HL-60 (cell line): ENCODE measurements at regions not wholly inside any gene's neighbourhood (a gene's known extent, or its start where the extent isn't known, plus 50 kb on each side); places are given as distances from the start of the nearest gene placed in this dataset.

ENCODE experiments used
- POLR2AphosphoS5 ChIP-seq: IDR thresholded peaks from 2 replicates; pipeline ENCODE4 v1.6.1; 2012; ENCODE audit warnings: low read depth
- TF ChIP-seq, protein P1 (sequence below): IDR thresholded peaks from one replicate; pipeline ENCODE4 v1.5.1; 2011; ENCODE audit warnings: low read length, control low read depth, inconsistent platforms; ENCODE audit not compliant: insufficient read depth
- TF ChIP-seq, protein P2 (sequence below): IDR thresholded peaks from 2 replicates; pipeline ENCODE4 v1.6.1; 2012; ENCODE audit warnings: low read depth; ENCODE audit not compliant: insufficient replicate concordance

DNA sequence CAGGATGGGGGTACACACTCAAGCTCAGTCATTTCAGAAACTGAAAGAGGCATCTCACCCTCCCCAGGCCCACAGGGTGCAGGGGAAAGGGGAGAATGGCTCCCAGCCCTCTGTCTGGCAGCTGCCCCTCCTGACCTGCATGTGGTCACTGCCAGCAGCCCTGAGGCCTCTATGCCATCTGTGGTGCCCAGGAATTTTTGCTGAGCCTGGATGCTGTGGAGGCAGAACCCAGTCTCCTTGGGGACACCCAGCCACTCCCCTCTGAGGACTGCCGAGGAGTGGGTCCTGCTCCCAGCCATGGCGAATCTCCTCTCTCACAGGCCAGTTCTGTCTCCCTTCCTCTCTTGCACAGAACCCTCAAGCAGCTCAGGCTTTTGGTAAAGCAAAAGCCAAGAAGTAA lies 104.0 kb upstream of the ALDH1B1 start:
- TF ChIP-seq, protein P1, sequence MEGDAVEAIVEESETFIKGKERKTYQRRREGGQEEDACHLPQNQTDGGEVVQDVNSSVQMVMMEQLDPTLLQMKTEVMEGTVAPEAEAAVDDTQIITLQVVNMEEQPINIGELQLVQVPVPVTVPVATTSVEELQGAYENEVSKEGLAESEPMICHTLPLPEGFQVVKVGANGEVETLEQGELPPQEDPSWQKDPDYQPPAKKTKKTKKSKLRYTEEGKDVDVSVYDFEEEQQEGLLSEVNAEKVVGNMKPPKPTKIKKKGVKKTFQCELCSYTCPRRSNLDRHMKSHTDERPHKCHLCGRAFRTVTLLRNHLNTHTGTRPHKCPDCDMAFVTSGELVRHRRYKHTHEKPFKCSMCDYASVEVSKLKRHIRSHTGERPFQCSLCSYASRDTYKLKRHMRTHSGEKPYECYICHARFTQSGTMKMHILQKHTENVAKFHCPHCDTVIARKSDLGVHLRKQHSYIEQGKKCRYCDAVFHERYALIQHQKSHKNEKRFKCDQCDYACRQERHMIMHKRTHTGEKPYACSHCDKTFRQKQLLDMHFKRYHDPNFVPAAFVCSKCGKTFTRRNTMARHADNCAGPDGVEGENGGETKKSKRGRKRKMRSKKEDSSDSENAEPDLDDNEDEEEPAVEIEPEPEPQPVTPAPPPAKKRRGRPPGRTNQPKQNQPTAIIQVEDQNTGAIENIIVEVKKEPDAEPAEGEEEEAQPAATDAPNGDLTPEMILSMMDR = no peak
- no peak for TF ChIP-seq POLR2AphosphoS5
- TF ChIP-seq, protein P2, sequence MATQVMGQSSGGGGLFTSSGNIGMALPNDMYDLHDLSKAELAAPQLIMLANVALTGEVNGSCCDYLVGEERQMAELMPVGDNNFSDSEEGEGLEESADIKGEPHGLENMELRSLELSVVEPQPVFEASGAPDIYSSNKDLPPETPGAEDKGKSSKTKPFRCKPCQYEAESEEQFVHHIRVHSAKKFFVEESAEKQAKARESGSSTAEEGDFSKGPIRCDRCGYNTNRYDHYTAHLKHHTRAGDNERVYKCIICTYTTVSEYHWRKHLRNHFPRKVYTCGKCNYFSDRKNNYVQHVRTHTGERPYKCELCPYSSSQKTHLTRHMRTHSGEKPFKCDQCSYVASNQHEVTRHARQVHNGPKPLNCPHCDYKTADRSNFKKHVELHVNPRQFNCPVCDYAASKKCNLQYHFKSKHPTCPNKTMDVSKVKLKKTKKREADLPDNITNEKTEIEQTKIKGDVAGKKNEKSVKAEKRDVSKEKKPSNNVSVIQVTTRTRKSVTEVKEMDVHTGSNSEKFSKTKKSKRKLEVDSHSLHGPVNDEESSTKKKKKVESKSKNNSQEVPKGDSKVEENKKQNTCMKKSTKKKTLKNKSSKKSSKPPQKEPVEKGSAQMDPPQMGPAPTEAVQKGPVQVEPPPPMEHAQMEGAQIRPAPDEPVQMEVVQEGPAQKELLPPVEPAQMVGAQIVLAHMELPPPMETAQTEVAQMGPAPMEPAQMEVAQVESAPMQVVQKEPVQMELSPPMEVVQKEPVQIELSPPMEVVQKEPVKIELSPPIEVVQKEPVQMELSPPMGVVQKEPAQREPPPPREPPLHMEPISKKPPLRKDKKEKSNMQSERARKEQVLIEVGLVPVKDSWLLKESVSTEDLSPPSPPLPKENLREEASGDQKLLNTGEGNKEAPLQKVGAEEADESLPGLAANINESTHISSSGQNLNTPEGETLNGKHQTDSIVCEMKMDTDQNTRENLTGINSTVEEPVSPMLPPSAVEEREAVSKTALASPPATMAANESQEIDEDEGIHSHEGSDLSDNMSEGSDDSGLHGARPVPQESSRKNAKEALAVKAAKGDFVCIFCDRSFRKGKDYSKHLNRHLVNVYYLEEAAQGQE = no peak
